Epithelial cell of esophagus (primary cell): ENCODE measurements at regions not wholly inside any gene's neighbourhood (a gene's known extent, or its start where the extent isn't known, plus 50 kb on each side); places are given as distances from the start of the nearest gene placed in this dataset.

Source experiments
- DNase-seq: peaks from one replicate; pipeline ENCODE4 v3.0.0; 2010; ENCODE audit warnings: low read depth
- H3K4me3 ChIP-seq: 2 replicates; pipeline ENCODE4 v1.5.1; 2011; ENCODE audit warnings: mild to moderate bottlenecking, low read length, control low read depth
- TF ChIP-seq, protein P1 (sequence below): IDR thresholded peaks from 2 replicates; pipeline ENCODE4 v1.5.1; 2011; ENCODE audit warnings: low read depth, mild to moderate bottlenecking, low read length, control low read depth, inconsistent platforms; ENCODE audit not compliant: insufficient read depth; ENCODE audit errors: missing control alignments

DNA sequence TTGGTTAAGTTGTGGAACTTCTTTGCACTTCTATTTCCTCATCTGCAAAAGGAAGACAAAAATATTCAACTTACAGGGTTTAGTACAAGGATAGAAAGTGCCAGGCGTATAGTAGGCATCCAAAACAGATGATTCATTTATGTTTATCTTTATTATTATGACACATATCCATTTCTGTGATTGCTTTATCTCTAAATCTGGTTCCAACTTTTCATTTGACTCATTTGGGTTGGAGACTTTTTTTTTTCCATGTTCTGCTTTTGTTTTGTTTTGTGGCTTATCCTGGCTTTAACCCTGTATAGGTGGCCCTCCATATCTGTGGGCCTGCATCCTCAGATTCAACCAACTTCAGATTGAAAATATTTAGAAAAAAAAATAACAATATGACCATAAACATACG, 186.7 kb upstream of the SLC24A2 start:
- no peak overlapping the region for H3K4me3 ChIP-seq
- TF ChIP-seq, protein P1, sequence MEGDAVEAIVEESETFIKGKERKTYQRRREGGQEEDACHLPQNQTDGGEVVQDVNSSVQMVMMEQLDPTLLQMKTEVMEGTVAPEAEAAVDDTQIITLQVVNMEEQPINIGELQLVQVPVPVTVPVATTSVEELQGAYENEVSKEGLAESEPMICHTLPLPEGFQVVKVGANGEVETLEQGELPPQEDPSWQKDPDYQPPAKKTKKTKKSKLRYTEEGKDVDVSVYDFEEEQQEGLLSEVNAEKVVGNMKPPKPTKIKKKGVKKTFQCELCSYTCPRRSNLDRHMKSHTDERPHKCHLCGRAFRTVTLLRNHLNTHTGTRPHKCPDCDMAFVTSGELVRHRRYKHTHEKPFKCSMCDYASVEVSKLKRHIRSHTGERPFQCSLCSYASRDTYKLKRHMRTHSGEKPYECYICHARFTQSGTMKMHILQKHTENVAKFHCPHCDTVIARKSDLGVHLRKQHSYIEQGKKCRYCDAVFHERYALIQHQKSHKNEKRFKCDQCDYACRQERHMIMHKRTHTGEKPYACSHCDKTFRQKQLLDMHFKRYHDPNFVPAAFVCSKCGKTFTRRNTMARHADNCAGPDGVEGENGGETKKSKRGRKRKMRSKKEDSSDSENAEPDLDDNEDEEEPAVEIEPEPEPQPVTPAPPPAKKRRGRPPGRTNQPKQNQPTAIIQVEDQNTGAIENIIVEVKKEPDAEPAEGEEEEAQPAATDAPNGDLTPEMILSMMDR, result no peak
- DNase-seq, result peak; percentile 66

DNA sequence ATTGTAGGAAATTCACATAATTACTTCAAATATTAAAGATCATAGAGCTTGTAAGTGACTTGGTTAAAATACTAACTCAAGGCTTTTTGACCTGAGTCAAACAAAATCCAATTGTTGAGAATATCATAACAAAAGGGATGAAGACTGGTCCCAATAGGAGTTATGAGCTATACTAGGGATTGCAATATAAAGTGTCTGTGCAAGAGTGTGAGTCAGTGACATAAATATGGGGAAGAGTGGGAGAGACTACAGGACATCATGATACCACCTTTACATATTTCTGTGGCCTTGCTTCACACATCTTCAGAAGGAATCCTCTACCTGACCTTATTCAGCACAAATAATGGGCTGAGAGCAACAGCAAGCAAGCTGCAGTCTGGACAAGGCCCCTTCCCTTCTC, 180.9 kb upstream of the SLC24A2 start:
- peak; percentile 83 for DNase-seq
- TF ChIP-seq, protein P1, result no peak
- no peak overlapping the region for H3K4me3 ChIP-seq

DNA sequence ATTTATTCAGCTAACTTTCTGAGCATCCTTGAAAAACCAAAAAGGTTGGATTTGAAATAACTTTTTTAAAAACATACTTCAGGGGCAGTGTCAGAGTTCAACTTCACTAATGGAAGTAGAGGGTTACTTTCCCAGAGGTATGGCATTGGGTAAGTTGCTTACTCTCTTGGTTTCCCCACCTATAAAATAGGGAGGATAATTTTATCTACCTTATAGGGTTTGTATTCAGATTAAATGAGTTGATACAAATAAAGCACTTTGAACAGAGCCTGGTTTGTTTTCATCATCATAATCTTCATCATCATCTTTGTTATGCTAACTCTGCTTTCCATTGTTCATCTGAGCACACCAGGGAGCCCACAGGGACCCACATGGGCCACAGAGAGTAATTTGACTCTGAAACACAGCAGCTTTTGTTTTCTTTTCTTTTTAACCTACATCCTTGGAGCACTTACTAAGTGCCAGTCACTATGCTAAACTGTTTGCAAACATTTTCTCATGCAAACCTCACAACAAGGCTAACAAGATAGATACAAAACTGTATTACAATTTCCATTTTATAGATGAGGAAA, 179.1 kb upstream of the SLC24A2 start:
- H3K4me3 ChIP-seq, result no peak overlapping the region
- TF ChIP-seq, protein P1, result no peak
- DNase-seq, result no peak

DNA sequence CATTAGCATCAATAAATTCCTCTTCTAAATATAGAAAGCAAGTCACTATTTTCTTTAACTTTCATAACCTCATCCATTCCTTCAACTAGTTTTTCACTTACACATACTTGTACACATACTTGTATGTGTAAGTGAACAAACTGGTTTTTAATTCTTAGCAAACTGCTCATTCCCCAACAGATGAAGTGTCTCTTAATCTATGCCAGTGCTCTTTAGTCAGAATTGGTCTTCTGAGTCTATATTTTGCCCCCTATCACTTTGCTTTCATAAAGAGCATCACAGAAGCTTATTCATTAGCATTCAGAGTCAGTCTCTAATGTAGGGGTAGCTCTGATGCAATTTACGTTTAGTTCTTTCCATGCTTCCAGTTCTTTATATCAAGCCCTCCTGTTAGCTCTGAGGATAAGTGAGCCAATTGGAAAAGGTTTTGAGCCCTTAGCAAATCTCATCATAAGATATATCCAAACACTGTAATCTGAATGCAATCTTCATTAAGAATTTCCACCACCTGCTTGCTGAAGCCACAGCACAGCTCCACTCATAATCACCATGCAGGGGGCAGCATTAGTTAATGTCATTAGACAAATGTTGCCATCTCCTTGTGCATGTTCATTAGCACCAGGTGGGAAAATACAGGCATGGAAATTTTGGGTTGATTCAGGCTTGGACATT, 178.5 kb upstream of the SLC24A2 start:
- H3K4me3 ChIP-seq, result no peak overlapping the region
- DNase-seq, result peak; percentile 41
- TF ChIP-seq, protein P1, result peak; percentile 10

DNA sequence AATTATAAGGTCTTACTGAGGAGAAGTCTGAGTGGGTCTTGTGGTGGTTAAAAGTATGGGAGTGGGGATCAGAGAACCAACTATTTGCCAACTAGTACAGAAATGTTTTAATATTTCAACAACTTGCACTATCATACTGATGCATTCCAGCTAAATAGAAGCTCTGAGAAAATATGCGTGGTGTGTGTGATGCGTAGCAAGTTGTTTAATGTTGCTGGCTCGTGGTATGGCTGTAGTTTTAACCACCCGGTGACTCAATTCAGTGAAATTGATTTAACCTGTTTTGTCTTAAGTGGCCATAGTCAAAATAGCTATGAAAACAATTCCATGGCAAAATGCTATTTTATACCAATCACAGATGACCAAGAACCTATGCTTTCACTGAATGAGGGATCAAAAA, 176.5 kb upstream of the SLC24A2 start:
- TF ChIP-seq, protein P1, result no peak
- no peak for DNase-seq
- no peak overlapping the region for H3K4me3 ChIP-seq

DNA sequence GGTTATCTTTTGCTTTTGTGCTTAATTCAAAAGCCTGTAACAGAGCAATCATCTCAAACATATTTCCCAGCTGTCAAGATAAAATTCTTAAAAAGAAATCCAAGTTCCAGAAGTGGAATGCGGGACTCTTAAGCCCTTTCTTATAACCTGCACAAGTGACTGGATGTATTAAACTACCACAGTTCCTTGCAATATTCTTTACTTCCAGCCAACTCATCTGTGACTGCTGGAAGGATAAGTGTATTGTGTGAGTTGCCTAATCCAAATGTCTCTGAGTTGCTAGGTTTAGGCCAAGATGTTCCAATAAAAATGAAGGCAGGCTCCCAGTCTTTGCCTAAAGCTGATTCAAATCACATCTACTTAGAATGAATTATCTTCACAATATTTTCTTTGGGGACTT, 159.2 kb upstream of the SLC24A2 start:
- no peak overlapping the region for H3K4me3 ChIP-seq
- TF ChIP-seq, protein P1, result no peak
- no peak for DNase-seq
